ENCODE measurements at regions not wholly inside any gene's neighbourhood (a gene's known extent, or its start where the extent isn't known, plus 50 kb on each side); places are given as distances from the start of the nearest gene placed in this dataset.

DNA sequence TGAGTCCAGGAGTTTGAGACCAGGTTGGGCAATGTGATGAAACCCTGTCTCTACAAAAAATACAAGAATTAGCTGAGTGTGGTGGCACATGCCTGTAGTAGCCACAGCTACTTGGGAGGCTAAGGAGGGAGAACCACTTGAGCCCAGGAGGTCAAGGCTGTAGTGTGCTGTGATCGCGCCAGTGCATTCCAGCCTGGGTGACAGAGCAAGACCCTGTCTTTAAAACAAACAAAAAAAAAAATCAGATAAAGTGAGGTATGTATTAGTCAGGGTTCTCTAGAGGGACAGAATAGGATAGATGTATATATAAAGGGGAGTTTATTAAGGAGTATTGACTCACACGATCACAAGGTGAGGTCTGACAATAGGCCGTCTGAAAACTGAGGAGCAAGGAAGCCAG lies 101.5 kb upstream of the GPR26 start (continued):
- TF ChIP-seq MAX (CRISPR knock-in tag; IDR thresholded peaks at IDR 0.05): no peak

- Histone ChIP-seq H3K27me3 (ENCODE audit: control insufficient read depth in 2 of 2, insufficient read depth in 2 of 2, low read length in 2 of 2) (peaks cover 2 to 31% of the 10 kb centered on the region in 2 experiments; a peak in 2 of 5 replicates), H3K27ac (ENCODE audit: extremely low read depth, low read depth, low read length) (no peak overlapping the region), H3K4me2 (ENCODE audit: insufficient read depth, low read length) (no peak overlapping the region), H3K4me1 (replicated peaks in 1 of 2; ENCODE audit: control insufficient read depth in 2 of 2, insufficient read depth in 2 of 2, low read length in 2 of 2) (no peaks in the 10 kb centered on the region), H2AFZ (ENCODE audit: low read depth, low read length) (no peak overlapping the region), H3K79me2 (ENCODE audit: control insufficient read depth, insufficient read depth, low read length) (no peaks in the 10 kb centered on the region), H3K9me3 (replicated peaks; ENCODE audit: control insufficient read depth, insufficient read depth, low read depth, low read length) (no peaks in the 10 kb centered on the region), H4K20me1 (replicated peaks; ENCODE audit: control insufficient read depth, insufficient read depth, low read length) (no peaks in the 10 kb centered on the region), H3K4me3 (no peak overlapping the region), H3K9ac (ENCODE audit: insufficient read depth in 1 of 2, low read depth in 2 of 2, low read length in 2 of 2) (no peak overlapping the region), H3K36me3 (ENCODE audit: control insufficient read depth, insufficient read depth, low read length) (no peaks in the 10 kb centered on the region), H3K9me1 (ENCODE audit: control insufficient read depth, insufficient read depth, low read length) (no peaks in the 10 kb centered on the region)
- POLR2A ChIA-PET: no interaction called here
- no peak for TF ChIP-seq ERF (CRISPR knock-in tag; IDR thresholded peaks at IDR 0.05)
- no peak for TF ChIP-seq SNRNP70 (optimal IDR thresholded peaks at IDR 0.05; ENCODE audit: low read depth, low read length)
- no peak for TF ChIP-seq TBP (optimal IDR thresholded peaks at IDR 0.05; ENCODE audit: low read depth, low read length)
- TF ChIP-seq HDAC8 (tag; IDR thresholded peaks at IDR 0.05): no peak
- TF ChIP-seq RBM22 (IDR thresholded peaks at IDR 0.05; ENCODE audit: low read depth, low read length, poor library complexity, severe bottlenecking): no peak
- TF ChIP-seq ZNF436 (CRISPR knock-in tag; IDR thresholded peaks at IDR 0.05): no peak
- BruUV-seq (replicated peaks): no TSS peak
- CTCF ChIA-PET (ENCODE audit: low intra/inter-chr PET ratio): no interaction called here
- FAIRE-seq (no peak), ATAC-seq (no peak), DNase-seq (ENCODE audit: extremely low read depth in 1 of 4, low spot score in 3 of 4) (no peak)
- in situ Hi-C loops (cut with MboI): no loop called here
- intact Hi-C loops (cut with micrococcal nuclease): no loop called here
- WGBS (ENCODE audit: insufficient coverage, low coverage, missing lambda C conversion rate): under 1% methylated on average over 11 of the region's 14 CpGs
Measured at GRCh38 chr10:123565691-123566660, 100.2 kb upstream of the GPR26 start.
